ENCODE measurements at regions not wholly inside any gene's neighbourhood (a gene's known extent, or its start where the extent isn't known, plus 50 kb on each side); places are given as distances from the start of the nearest gene placed in this dataset.

DNA sequence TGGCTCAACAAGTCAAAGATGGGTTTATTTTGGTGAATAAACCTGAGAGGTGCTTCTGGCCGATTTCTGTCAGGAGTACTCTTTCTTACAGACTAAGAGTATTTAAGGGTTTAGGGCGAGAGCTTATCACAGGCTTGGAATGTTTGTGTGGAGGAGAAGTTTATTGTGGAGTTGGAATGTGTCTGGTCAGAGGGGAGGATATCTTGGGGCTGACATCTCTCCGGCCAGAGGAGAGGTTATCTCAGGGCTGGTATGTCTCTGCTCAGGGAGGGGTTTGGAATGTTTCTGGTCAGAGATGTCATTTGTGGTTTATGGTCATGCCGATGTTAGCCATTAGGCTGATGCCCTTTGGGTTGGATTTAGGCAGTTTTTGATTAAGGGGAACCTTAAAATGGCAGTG is 236.4 kb upstream of the EEF2KMT start:
- Histone ChIP-seq H3K9me3 (ENCODE audit: control insufficient read depth, insufficient read depth, low read length) (peaks cover 8% of the 10 kb centered on the region; the same call in 1 of the 2 replicates), H3K9ac (ENCODE audit: low read depth, low read length) (no peak overlapping the region), H3K4me1 (ENCODE audit: insufficient read depth, low read length) (no peaks in the 10 kb centered on the region), H3K36me3 (ENCODE audit: insufficient read depth, low read length) (no peaks in the 10 kb centered on the region)

DNA sequence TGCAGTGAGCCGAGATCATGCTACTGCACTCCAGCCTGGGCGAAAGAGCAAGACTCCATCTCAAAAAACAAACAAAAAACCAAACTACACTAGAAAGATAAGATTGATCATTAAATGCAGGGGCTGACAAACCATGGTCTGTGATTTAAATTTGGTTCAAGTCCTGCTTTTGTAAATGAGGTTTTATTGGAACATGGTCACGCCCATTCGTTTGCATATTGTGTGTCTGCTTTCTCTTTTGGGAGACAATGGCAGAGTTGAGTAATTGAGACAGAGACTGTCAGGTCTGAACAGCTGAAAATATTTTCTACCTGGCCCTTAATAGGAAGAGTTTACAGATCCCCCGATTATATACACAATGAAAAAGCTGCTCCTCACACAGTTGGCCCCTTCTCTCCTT is 235.5 kb upstream of the EEF2KMT start:
- Histone ChIP-seq H3K36me3 (ENCODE audit: insufficient read depth, low read length) (no peaks in the 10 kb centered on the region), H3K4me1 (ENCODE audit: insufficient read depth, low read length) (no peaks in the 10 kb centered on the region), H3K9me3 (ENCODE audit: control insufficient read depth, insufficient read depth, low read length) (peaks cover 8% of the 10 kb centered on the region; the same call in 1 of the 2 replicates), H3K9ac (ENCODE audit: low read depth, low read length) (no peak overlapping the region)

GRCh38 chr16:5330058-5330457 is 232.5 kb upstream of the EEF2KMT start:
- H3K4me1 ChIP-seq (ENCODE audit: insufficient read depth, low read length), result no peaks in the 10 kb centered on the region
- H3K9me3 ChIP-seq (ENCODE audit: control insufficient read depth, insufficient read depth, low read length), result peaks cover 10% of the 10 kb centered on the region
- H3K9ac ChIP-seq (ENCODE audit: low read depth, low read length), result no peak overlapping the region
- no peaks in the 10 kb centered on the region for H3K36me3 ChIP-seq (ENCODE audit: insufficient read depth, low read length)

DNA sequence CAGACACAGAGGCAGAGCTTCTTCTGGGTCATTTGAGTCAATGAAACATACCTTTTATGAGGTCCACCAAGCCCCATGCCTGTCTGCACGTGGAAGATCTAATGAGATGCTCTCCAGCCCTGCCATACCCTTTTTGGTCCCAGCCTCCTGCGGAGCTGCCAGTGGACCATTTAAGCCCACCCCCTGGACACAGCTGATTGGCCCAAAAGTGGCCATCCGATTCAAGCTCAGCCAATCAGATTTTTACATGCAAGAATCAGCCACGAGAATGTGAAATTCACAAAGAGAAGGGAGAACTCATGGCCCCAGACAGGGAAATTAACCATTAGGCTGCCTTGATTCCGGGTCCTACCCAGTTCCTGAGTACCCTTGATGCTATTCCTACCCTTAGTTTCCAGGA is 231.0 kb upstream of the EEF2KMT start:
- Histone ChIP-seq H3K9ac (ENCODE audit: low read depth, low read length) (no peak overlapping the region), H3K9me3 (ENCODE audit: control insufficient read depth, insufficient read depth, low read length) (peaks cover 10% of the 10 kb centered on the region), H3K36me3 (ENCODE audit: insufficient read depth, low read length) (no peaks in the 10 kb centered on the region), H3K4me1 (ENCODE audit: insufficient read depth, low read length) (peaks cover 4% of the 10 kb centered on the region; the same call in 1 of the 2 replicates)

GRCh38 chr16:5326395-5326794 is 228.8 kb upstream of the EEF2KMT start:
- Histone ChIP-seq H3K36me3 (ENCODE audit: insufficient read depth, low read length) (no peaks in the 10 kb centered on the region), H3K4me1 (ENCODE audit: insufficient read depth, low read length) (peaks cover 13% of the 10 kb centered on the region), H3K9me3 (ENCODE audit: control insufficient read depth, insufficient read depth, low read length) (peaks cover 10% of the 10 kb centered on the region), H3K9ac (ENCODE audit: low read depth, low read length) (no peak overlapping the region)

DNA sequence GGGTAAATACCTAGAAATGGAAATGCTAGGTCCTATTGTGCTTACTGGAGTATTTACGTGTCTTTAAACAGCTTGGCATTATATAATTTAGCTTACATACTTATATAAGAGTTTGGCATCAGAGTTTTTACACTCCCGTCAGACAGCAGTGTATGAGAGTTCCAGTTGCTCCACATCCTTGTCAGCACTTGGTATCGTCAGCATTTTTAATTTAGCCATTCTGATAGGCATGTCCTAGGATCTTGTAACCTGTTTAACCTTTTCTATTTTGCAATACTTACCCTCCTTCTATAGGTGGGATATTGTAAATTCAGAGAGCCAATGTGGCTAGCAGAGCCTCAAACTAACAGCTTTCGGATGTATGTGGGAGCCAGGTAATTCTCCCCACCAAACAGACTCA is 228.3 kb upstream of the EEF2KMT start:
- Histone ChIP-seq H3K36me3 (ENCODE audit: insufficient read depth, low read length) (no peaks in the 10 kb centered on the region), H3K4me1 (ENCODE audit: insufficient read depth, low read length) (peaks cover 13% of the 10 kb centered on the region), H3K9ac (ENCODE audit: low read depth, low read length) (no peak overlapping the region), H3K9me3 (ENCODE audit: control insufficient read depth, insufficient read depth, low read length) (peaks cover 7% of the 10 kb centered on the region)

GRCh38 chr16:5323284-5324141 is 225.9 kb upstream of the EEF2KMT start:
- Histone ChIP-seq H3K36me3 (ENCODE audit: insufficient read depth, low read length) (no peaks in the 10 kb centered on the region), H3K9me3 (ENCODE audit: control insufficient read depth, insufficient read depth, low read length) (peaks cover 3% of the 10 kb centered on the region; the same call in 1 of the 2 replicates), H3K4me1 (ENCODE audit: insufficient read depth, low read length) (peaks cover 13% of the 10 kb centered on the region), H3K9ac (ENCODE audit: low read depth, low read length) (no peak overlapping the region)

- H3K9ac ChIP-seq (ENCODE audit: low read depth, low read length), result no peak overlapping the region
- H3K9me3 ChIP-seq (ENCODE audit: control insufficient read depth, insufficient read depth, low read length), result peaks cover 3% of the 10 kb centered on the region; the same call in 1 of the 2 replicates
- H3K36me3 ChIP-seq (ENCODE audit: insufficient read depth, low read length), result no peaks in the 10 kb centered on the region
- peaks cover 13% of the 10 kb centered on the region for H3K4me1 ChIP-seq (ENCODE audit: insufficient read depth, low read length)
Observed at GRCh38 chr16:5321930-5322329, 224.3 kb upstream of the EEF2KMT start.

- Histone ChIP-seq H3K36me3 (ENCODE audit: insufficient read depth, low read length) (no peaks in the 10 kb centered on the region), H3K4me1 (ENCODE audit: insufficient read depth, low read length) (peaks cover 13% of the 10 kb centered on the region), H3K9me3 (ENCODE audit: control insufficient read depth, insufficient read depth, low read length) (no peaks in the 10 kb centered on the region), H3K9ac (ENCODE audit: low read depth, low read length) (no peak overlapping the region)
Observed at GRCh38 chr16:5319799-5320198, 222.2 kb upstream of the EEF2KMT start.

GRCh38 chr16:5315914-5316313 is 218.3 kb upstream of the EEF2KMT start:
- no peaks in the 10 kb centered on the region for H3K36me3 ChIP-seq (ENCODE audit: insufficient read depth, low read length)
- peaks cover 3% of the 10 kb centered on the region; the same call in 1 of the 2 replicates for H3K9me3 ChIP-seq (ENCODE audit: control insufficient read depth, insufficient read depth, low read length)
- H3K9ac ChIP-seq (ENCODE audit: low read depth, low read length), result no peak overlapping the region
- no peaks in the 10 kb centered on the region for H3K4me1 ChIP-seq (ENCODE audit: insufficient read depth, low read length)

GRCh38 chr16:5314377-5314776 is 216.8 kb upstream of the EEF2KMT start:
- H3K9me3 ChIP-seq (ENCODE audit: control insufficient read depth, insufficient read depth, low read length), result peaks cover 3% of the 10 kb centered on the region; the same call in 1 of the 2 replicates
- H3K9ac ChIP-seq (ENCODE audit: low read depth, low read length), result no peak overlapping the region
- no peaks in the 10 kb centered on the region for H3K4me1 ChIP-seq (ENCODE audit: insufficient read depth, low read length)
- H3K36me3 ChIP-seq (ENCODE audit: insufficient read depth, low read length), result no peaks in the 10 kb centered on the region

- no peaks in the 10 kb centered on the region for H3K36me3 ChIP-seq (ENCODE audit: insufficient read depth, low read length)
- H3K9me3 ChIP-seq (ENCODE audit: control insufficient read depth, insufficient read depth, low read length), result peaks cover 3% of the 10 kb centered on the region; the same call in 1 of the 2 replicates
- H3K4me1 ChIP-seq (ENCODE audit: insufficient read depth, low read length), result no peaks in the 10 kb centered on the region
- H3K9ac ChIP-seq (ENCODE audit: low read depth, low read length), result no peak overlapping the region
Observed at GRCh38 chr16:5309946-5310611, 212.5 kb upstream of the EEF2KMT start.

- Histone ChIP-seq H3K9ac (ENCODE audit: low read depth, low read length) (no peak overlapping the region), H3K36me3 (ENCODE audit: insufficient read depth, low read length) (no peaks in the 10 kb centered on the region), H3K9me3 (ENCODE audit: control insufficient read depth, insufficient read depth, low read length) (no peaks in the 10 kb centered on the region), H3K4me1 (ENCODE audit: insufficient read depth, low read length) (no peaks in the 10 kb centered on the region)
Observed at GRCh38 chr16:5305023-5305422, 207.4 kb upstream of the EEF2KMT start.

- no peaks in the 10 kb centered on the region for H3K36me3 ChIP-seq (ENCODE audit: insufficient read depth, low read length)
- no peak overlapping the region for H3K9ac ChIP-seq (ENCODE audit: low read depth, low read length)
- H3K9me3 ChIP-seq (ENCODE audit: control insufficient read depth, insufficient read depth, low read length), result no peaks in the 10 kb centered on the region
- no peaks in the 10 kb centered on the region for H3K4me1 ChIP-seq (ENCODE audit: insufficient read depth, low read length)
Observed at GRCh38 chr16:5302372-5303114, 204.9 kb upstream of the EEF2KMT start.
